ELF-1 (cell line): ENCODE measurements at regions not wholly inside any gene's neighbourhood (a gene's known extent, or its start where the extent isn't known, plus 50 kb on each side); places are given as distances from the start of the nearest gene placed in this dataset.
A peak's percentile ranks its signal among the peaks of the same experiment; 100 is the strongest.
"Not testable (repeated sequence)": the region's sequence is repeated elsewhere in the genome, so short reads cannot be mapped to it uniquely, and the experiment has no call there.

Experiments used
- DNase-seq: peaks from one replicate; pipeline ENCODE4 v3.0.0-alpha.2; 2016; ENCODE audit warnings: low read depth, low spot score

GRCh38 chr21:35504277-35504676 is 455.2 kb upstream of the RUNX1 start:
- DNase-seq: no peak

GRCh38 chr21:35503671-35504070 is 454.6 kb upstream of the RUNX1 start:
- peak; percentile 56 for DNase-seq

GRCh38 chr21:35502821-35503220 is 453.7 kb upstream of the RUNX1 start:
- no peak for DNase-seq

- DNase-seq: not testable (repeated sequence)
Observed at GRCh38 chr21:35497522-35497921, 448.4 kb upstream of the RUNX1 start.

- DNase-seq: no peak
Observed at GRCh38 chr21:35491920-35492678, 443.0 kb upstream of the RUNX1 start.

- DNase-seq: peak; percentile 15
Observed at GRCh38 chr21:35491114-35491513, 442.0 kb upstream of the RUNX1 start.

- DNase-seq: no peak
Observed at GRCh38 chr21:35489389-35489980, 440.4 kb upstream of the RUNX1 start.

GRCh38 chr21:35488946-35489345 is 439.8 kb upstream of the RUNX1 start:
- no peak for DNase-seq

- no peak for DNase-seq
Observed at GRCh38 chr21:35485364-35485763, 436.3 kb upstream of the RUNX1 start.

GRCh38 chr21:35484851-35485250 is 435.7 kb upstream of the RUNX1 start:
- no peak for DNase-seq

GRCh38 chr21:35484032-35484431 is 434.9 kb upstream of the RUNX1 start:
- DNase-seq: no peak

- no peak for DNase-seq
Observed at GRCh38 chr21:35482933-35483662, 434.0 kb upstream of the RUNX1 start.

- no peak for DNase-seq
Observed at GRCh38 chr21:35482096-35482495, 433.0 kb upstream of the RUNX1 start.

GRCh38 chr21:35481005-35481404 is 431.9 kb upstream of the RUNX1 start:
- no peak for DNase-seq

GRCh38 chr21:35479529-35479928 is 430.4 kb upstream of the RUNX1 start:
- no peak for DNase-seq

- no peak for DNase-seq
Observed at GRCh38 chr21:35479065-35479448, 430.0 kb upstream of the RUNX1 start.

- DNase-seq: no peak
Observed at GRCh38 chr21:35478161-35479064, 429.3 kb upstream of the RUNX1 start.

- no peak for DNase-seq
Observed at GRCh38 chr21:35477622-35478021, 428.5 kb upstream of the RUNX1 start.

GRCh38 chr21:35476621-35477395 is 427.7 kb upstream of the RUNX1 start:
- no peak for DNase-seq

- DNase-seq: no peak
Observed at GRCh38 chr21:35475762-35476161, 426.7 kb upstream of the RUNX1 start.

- DNase-seq: no peak
Observed at GRCh38 chr21:35475009-35475408, 425.9 kb upstream of the RUNX1 start.
